ENCODE measurements at regions not wholly inside any gene's neighbourhood (a gene's known extent, or its start where the extent isn't known, plus 50 kb on each side); places are given as distances from the start of the nearest gene placed in this dataset.

GRCh38 chr10:23696476-23696875 lies 257.6 kb downstream of the OTUD1 start:
- H3K4me2 ChIP-seq (ENCODE audit: low read depth, low read length, poor library complexity, severe bottlenecking): no peak overlapping the region
- H3K9ac ChIP-seq (ENCODE audit: low read depth, low read length, poor library complexity, severe bottlenecking): no peak overlapping the region
- no peaks in the 10 kb centered on the region for H3F3A ChIP-seq (ENCODE audit: low read depth)
- no peak overlapping the region for H2AFZ ChIP-seq (ENCODE audit: low read length)
- H3K36me3 ChIP-seq (ENCODE audit: insufficient read depth, low read length): no peaks in the 10 kb centered on the region
- no peaks in the 10 kb centered on the region for H3K27me3 ChIP-seq (ENCODE audit: insufficient read depth, low read length, poor library complexity, severe bottlenecking)
- no peak overlapping the region for H3K4me3 ChIP-seq (ENCODE audit: low read length, poor library complexity, severe bottlenecking)
- no peak for TF ChIP-seq CTCF (conservative IDR thresholded peaks at IDR 0.05; ENCODE audit: low read length)
- TF ChIP-seq EZH2phosphoT487 (IDR thresholded peaks at IDR 0.05; ENCODE audit: borderline replicate concordance): no peak
- no peaks in the 10 kb centered on the region for H3K4me1 ChIP-seq (ENCODE audit: insufficient read depth, low read length, poor library complexity, severe bottlenecking)
- no peaks in the 10 kb centered on the region for H3K9me3 ChIP-seq (ENCODE audit: insufficient read depth, low read depth, low read length)
- no peaks in the 10 kb centered on the region for H3K9me2 ChIP-seq (replicated peaks; ENCODE audit: low read depth, low read length)
- H4K20me1 ChIP-seq (ENCODE audit: insufficient read depth, low read length, poor library complexity, severe bottlenecking): no peaks in the 10 kb centered on the region
- no peaks in the 10 kb centered on the region for H3K79me2 ChIP-seq (ENCODE audit: insufficient read depth, low read length)

GRCh38 chr10:23702977-23703414 lies 264.1 kb downstream of the OTUD1 start:
- Histone ChIP-seq H4K20me1 (ENCODE audit: insufficient read depth, low read length, poor library complexity, severe bottlenecking) (no peaks in the 10 kb centered on the region), H3K79me2 (ENCODE audit: insufficient read depth, low read length) (no peaks in the 10 kb centered on the region), H3K4me2 (ENCODE audit: low read depth, low read length, poor library complexity, severe bottlenecking) (peak overlapping the region; percentile 65), H2AFZ (ENCODE audit: low read length) (peak overlapping the region; percentile 95), H3K4me3 (ENCODE audit: low read length, poor library complexity, severe bottlenecking) (peak overlapping the region; percentile 61), H3K9ac (ENCODE audit: low read depth, low read length, poor library complexity, severe bottlenecking) (peak overlapping the region; percentile 64), H3K9me2 (replicated peaks; ENCODE audit: low read depth, low read length) (no peaks in the 10 kb centered on the region), H3K9me3 (ENCODE audit: insufficient read depth, low read depth, low read length) (peaks cover 5% of the 10 kb centered on the region; the same call in 1 of the 2 replicates), H3F3A (ENCODE audit: low read depth) (no peaks in the 10 kb centered on the region), H3K36me3 (ENCODE audit: insufficient read depth, low read length) (no peaks in the 10 kb centered on the region), H3K4me1 (ENCODE audit: insufficient read depth, low read length, poor library complexity, severe bottlenecking) (peaks cover 7% of the 10 kb centered on the region), H3K27me3 (ENCODE audit: insufficient read depth, low read length, poor library complexity, severe bottlenecking) (no peaks in the 10 kb centered on the region)
- peak; percentile 79 for TF ChIP-seq CTCF (conservative IDR thresholded peaks at IDR 0.05; ENCODE audit: low read length)
- no peak for TF ChIP-seq EZH2phosphoT487 (IDR thresholded peaks at IDR 0.05; ENCODE audit: borderline replicate concordance)

GRCh38 chr10:23715363-23715762 lies 276.5 kb downstream of the OTUD1 start:
- Histone ChIP-seq H4K20me1 (ENCODE audit: insufficient read depth, low read length, poor library complexity, severe bottlenecking) (no peaks in the 10 kb centered on the region), H3K79me2 (ENCODE audit: insufficient read depth, low read length) (no peaks in the 10 kb centered on the region), H2AFZ (ENCODE audit: low read length) (no peak overlapping the region), H3K9me3 (ENCODE audit: insufficient read depth, low read depth, low read length) (no peaks in the 10 kb centered on the region), H3F3A (ENCODE audit: low read depth) (no peaks in the 10 kb centered on the region), H3K27me3 (ENCODE audit: insufficient read depth, low read length, poor library complexity, severe bottlenecking) (no peaks in the 10 kb centered on the region), H3K9me2 (replicated peaks; ENCODE audit: low read depth, low read length) (no peaks in the 10 kb centered on the region), H3K4me2 (ENCODE audit: low read depth, low read length, poor library complexity, severe bottlenecking) (no peak overlapping the region), H3K4me1 (ENCODE audit: insufficient read depth, low read length, poor library complexity, severe bottlenecking) (no peaks in the 10 kb centered on the region), H3K9ac (ENCODE audit: low read depth, low read length, poor library complexity, severe bottlenecking) (no peak overlapping the region), H3K4me3 (ENCODE audit: low read length, poor library complexity, severe bottlenecking) (no peak overlapping the region), H3K36me3 (ENCODE audit: insufficient read depth, low read length) (no peaks in the 10 kb centered on the region)
- TF ChIP-seq EZH2phosphoT487 (IDR thresholded peaks at IDR 0.05; ENCODE audit: borderline replicate concordance): no peak
- no peak for TF ChIP-seq CTCF (conservative IDR thresholded peaks at IDR 0.05; ENCODE audit: low read length)
